ENCODE measurements at regions not wholly inside any gene's neighbourhood (a gene's known extent, or its start where the extent isn't known, plus 50 kb on each side); places are given as distances from the start of the nearest gene placed in this dataset.

GRCh38 chr22:49690454-49690853, 137.2 kb downstream of the BRD1 start:
- in situ Hi-C loops (cut with HindIII; ENCODE audit: extremely low pct_ligation_motif_present, low pct_unique_long_range_greater_than_20kb) = no loop called here
- no TSS peak for BruUV-seq (replicated peaks)

GRCh38 chr22:49689858-49690257, 137.8 kb downstream of the BRD1 start:
- in situ Hi-C loops (cut with HindIII; ENCODE audit: extremely low pct_ligation_motif_present, low pct_unique_long_range_greater_than_20kb) = no loop called here
- FAIRE-seq (no peak), DNase-seq (ENCODE audit: low spot score) (no peak), ATAC-seq (no peak)
- Histone ChIP-seq H3K36me3 (replicated peaks in 1 of 2; ENCODE audit: control insufficient read depth in 1 of 2, insufficient read depth in 2 of 2, low read length in 2 of 2) (no peaks in the 10 kb centered on the region), H4K20me1 (ENCODE audit: insufficient read depth, low read length) (no peaks in the 10 kb centered on the region), H3K4me1 (ENCODE audit: insufficient read depth, low read length) (no peaks in the 10 kb centered on the region), H3K27me3 (ENCODE audit: control insufficient read depth in 1 of 2, insufficient read depth in 2 of 2, low read length in 2 of 2) (peaks cover 17 to 86% of the 10 kb centered on the region in 2 experiments), H2AFZ (ENCODE audit: low read length) (no peak overlapping the region), H3K27ac (ENCODE audit: extremely low read length, insufficient read depth, low read length) (no peak overlapping the region), H3K9me3 (ENCODE audit: low read length) (no peaks in the 10 kb centered on the region; the same call in 1 of the 2 replicates), H3K79me2 (ENCODE audit: insufficient read depth, low read length) (no peaks in the 10 kb centered on the region), H3K4me3 (replicated peaks in 1 of 3; ENCODE audit: insufficient read depth in 1 of 3, low read depth in 2 of 3, low read length in 3 of 3) (no peak overlapping the region), H3K9ac (ENCODE audit: insufficient read depth, low read depth, low read length) (no peak overlapping the region), H3K4me2 (ENCODE audit: low read depth, low read length) (no peak overlapping the region)
- BruUV-seq (replicated peaks) = no TSS peak
- intact Hi-C loops (cut with micrococcal nuclease; ENCODE audit: unreplicated experiment) = no loop called here
- 11% methylated on average over 3 of the region's 11 CpGs for WGBS (ENCODE audit: low lambda C conversion rate)
- ChIA-PET CTCF (ENCODE audit: low intra/inter-chr PET ratio, low total read pairs) (no interaction called here), POLR2A (no interaction called here)
- TF ChIP-seq CHD2 (IDR thresholded peaks at IDR 0.05; ENCODE audit: low read depth, low read length) (no peak), E2F5 (CRISPR knock-in tag; conservative IDR thresholded peaks at IDR 0.05) (no peak), ARNTL (CRISPR knock-in tag; IDR thresholded peaks at IDR 0.05) (no peak), KDM4B (CRISPR knock-in tag; IDR thresholded peaks at IDR 0.05) (no peak), AHR (CRISPR knock-in tag; IDR thresholded peaks at IDR 0.05) (no peak), ZNF207 (IDR thresholded peaks at IDR 0.05; ENCODE audit: borderline replicate concordance) (no peak), RNF219 (CRISPR knock-in tag; IDR thresholded peaks at IDR 0.05) (no peak), HDAC2 (CRISPR knock-in tag; IDR thresholded peaks at IDR 0.05) (no peak), ZNF609 (CRISPR knock-in tag; IDR thresholded peaks at IDR 0.05; ENCODE audit: borderline replicate concordance) (no peak), ZSCAN29 (CRISPR knock-in tag; conservative IDR thresholded peaks at IDR 0.05) (no peak), TEAD2 (CRISPR knock-in tag; IDR thresholded peaks at IDR 0.05) (no peak)

More at GRCh38 chr22:49690454-49690853, 137.2 kb downstream of the BRD1 start:
- DNase-seq (ENCODE audit: low spot score) (no peak), ATAC-seq (no peak; the same call in 2 of the 3 replicates), FAIRE-seq (no peak)
- TF ChIP-seq ZNF75D (CRISPR knock-in tag; IDR thresholded peaks at IDR 0.05; ENCODE audit: borderline replicate concordance) (no peak), ZNF263 (CRISPR knock-in tag; IDR thresholded peaks at IDR 0.05) (peak; percentile 83)
- no peak overlapping the region for H3K27ac ChIP-seq (ENCODE audit: extremely low read length, insufficient read depth, low read length)
- H3K4me3 ChIP-seq (replicated peaks in 1 of 3; ENCODE audit: insufficient read depth in 1 of 3, low read depth in 2 of 3, low read length in 3 of 3) = no peak overlapping the region
- H4K20me1 ChIP-seq (ENCODE audit: insufficient read depth, low read length) = no peaks in the 10 kb centered on the region
- 9% methylated on average over 12 of the region's 16 CpGs for WGBS (ENCODE audit: low lambda C conversion rate)
- no peak overlapping the region for H3K4me2 ChIP-seq (ENCODE audit: low read depth, low read length)
- no peaks in the 10 kb centered on the region for H3K79me2 ChIP-seq (ENCODE audit: insufficient read depth, low read length)
- no peaks in the 10 kb centered on the region for H3K36me3 ChIP-seq (replicated peaks in 1 of 2; ENCODE audit: control insufficient read depth in 1 of 2, insufficient read depth in 2 of 2, low read length in 2 of 2)
- no peak overlapping the region for H3K9ac ChIP-seq (ENCODE audit: insufficient read depth, low read depth, low read length)
- H3K9me3 ChIP-seq (ENCODE audit: low read length) = no peaks in the 10 kb centered on the region; the same call in 1 of the 2 replicates
- POLR2A ChIA-PET = no interaction called here
- no peak overlapping the region for H2AFZ ChIP-seq (ENCODE audit: low read length)
- CTCF ChIA-PET (ENCODE audit: low intra/inter-chr PET ratio, low total read pairs) = no interaction called here
- no peaks in the 10 kb centered on the region for H3K4me1 ChIP-seq (ENCODE audit: insufficient read depth, low read length)
- H3K27me3 ChIP-seq (ENCODE audit: control insufficient read depth in 1 of 2, insufficient read depth in 2 of 2, low read length in 2 of 2) = peaks cover 17 to 81% of the 10 kb centered on the region in 2 experiments
- intact Hi-C loops (cut with micrococcal nuclease; ENCODE audit: unreplicated experiment) = no loop called here

Measured in HepG2 (cell line).